ENCODE measurements at regions not wholly inside any gene's neighbourhood (a gene's known extent, or its start where the extent isn't known, plus 50 kb on each side); places are given as distances from the start of the nearest gene placed in this dataset.

- no peaks in the 10 kb centered on the region for H3K9me2 ChIP-seq (replicated peaks; ENCODE audit: insufficient read depth)
- no peak for TF ChIP-seq EZH2phosphoT487 (IDR thresholded peaks at IDR 0.05; ENCODE audit: low read depth, severe bottlenecking, unreplicated experiment)
- no peak for TF ChIP-seq EZH2 (IDR thresholded peaks at IDR 0.05; ENCODE audit: borderline replicate concordance)
- no peak for TF ChIP-seq CTCF (IDR thresholded peaks at IDR 0.05; ENCODE audit: poor library complexity)
- peaks cover 12% of the 10 kb centered on the region for H3K27me3 ChIP-seq
- no peaks in the 10 kb centered on the region for H3K4me1 ChIP-seq (ENCODE audit: insufficient read depth)
- H3K36me3 ChIP-seq (replicated peaks; ENCODE audit: insufficient read depth, low read depth), result no peaks in the 10 kb centered on the region
- H2AFZ ChIP-seq, result no peak overlapping the region
- no peak overlapping the region for H3K4me3 ChIP-seq
- H4K20me1 ChIP-seq (ENCODE audit: insufficient read depth, poor library complexity, severe bottlenecking), result no peaks in the 10 kb centered on the region
- no peaks in the 10 kb centered on the region for H3K79me2 ChIP-seq
- no peak overlapping the region for H3K4me2 ChIP-seq
- no peak overlapping the region for H3K27ac ChIP-seq
- DNase-seq (ENCODE audit: low spot score), result no peak
- H3K9me3 ChIP-seq (ENCODE audit: low read depth), result no peaks in the 10 kb centered on the region
- WGBS (ENCODE audit: low lambda C conversion rate, missing lambda C conversion rate), result 78% methylated on average over 5 of the region's 5 CpGs
These were observed 133.7 kb downstream of the FOXB1 start for GRCh38 chr15:60137711-60138396.

- Histone ChIP-seq H2AFZ (no peak overlapping the region), H3K4me2 (no peak overlapping the region), H3K9me3 (ENCODE audit: low read depth) (no peaks in the 10 kb centered on the region), H3K9me2 (replicated peaks; ENCODE audit: insufficient read depth) (no peaks in the 10 kb centered on the region), H3K36me3 (replicated peaks; ENCODE audit: insufficient read depth, low read depth) (no peaks in the 10 kb centered on the region), H3K4me3 (no peak overlapping the region), H4K20me1 (ENCODE audit: insufficient read depth, poor library complexity, severe bottlenecking) (no peaks in the 10 kb centered on the region), H3K27ac (no peak overlapping the region), H3K4me1 (ENCODE audit: insufficient read depth) (no peaks in the 10 kb centered on the region), H3K79me2 (no peaks in the 10 kb centered on the region), H3K27me3 (peaks cover 11% of the 10 kb centered on the region)
- no peak for DNase-seq (ENCODE audit: low spot score)
- no peak for TF ChIP-seq EZH2 (IDR thresholded peaks at IDR 0.05; ENCODE audit: borderline replicate concordance)
- TF ChIP-seq EZH2phosphoT487 (IDR thresholded peaks at IDR 0.05; ENCODE audit: low read depth, severe bottlenecking, unreplicated experiment), result no peak
- TF ChIP-seq CTCF (IDR thresholded peaks at IDR 0.05; ENCODE audit: poor library complexity), result no peak
- 90% methylated on average over 3 of the region's 3 CpGs for WGBS (ENCODE audit: low lambda C conversion rate, missing lambda C conversion rate)
These were observed 134.4 kb downstream of the FOXB1 start for GRCh38 chr15:60138397-60138968.

- 89% methylated on average over 4 of the region's 4 CpGs for WGBS (ENCODE audit: low lambda C conversion rate, missing lambda C conversion rate)
- no peak overlapping the region for H2AFZ ChIP-seq
- H4K20me1 ChIP-seq (ENCODE audit: insufficient read depth, poor library complexity, severe bottlenecking), result no peaks in the 10 kb centered on the region
- no peak overlapping the region for H3K27ac ChIP-seq
- H3K9me2 ChIP-seq (replicated peaks; ENCODE audit: insufficient read depth), result no peaks in the 10 kb centered on the region
- no peak overlapping the region for H3K4me2 ChIP-seq
- no peaks in the 10 kb centered on the region for H3K79me2 ChIP-seq
- H3K9me3 ChIP-seq (ENCODE audit: low read depth), result no peaks in the 10 kb centered on the region
- TF ChIP-seq CTCF (IDR thresholded peaks at IDR 0.05; ENCODE audit: poor library complexity), result no peak
- TF ChIP-seq EZH2phosphoT487 (IDR thresholded peaks at IDR 0.05; ENCODE audit: low read depth, severe bottlenecking, unreplicated experiment), result no peak
- TF ChIP-seq EZH2 (IDR thresholded peaks at IDR 0.05; ENCODE audit: borderline replicate concordance), result no peak
- H3K4me1 ChIP-seq (ENCODE audit: insufficient read depth), result no peaks in the 10 kb centered on the region
- no peaks in the 10 kb centered on the region for H3K36me3 ChIP-seq (replicated peaks; ENCODE audit: insufficient read depth, low read depth)
- no peak for DNase-seq (ENCODE audit: low spot score)
- no peaks in the 10 kb centered on the region for H3K27me3 ChIP-seq
- no peak overlapping the region for H3K4me3 ChIP-seq
These were observed 148.3 kb downstream of the FOXB1 start for GRCh38 chr15:60152386-60152785.

All from hepatocyte (in vitro differentiated cells).